NCI-H748 (cell line): ENCODE measurements at regions not wholly inside any gene's neighbourhood (a gene's known extent, or its start where the extent isn't known, plus 50 kb on each side); places are given as distances from the start of the nearest gene placed in this dataset.

ENCODE experiments used
- DNase-seq: peaks from one replicate; lab custom pipeline; 2025; ENCODE audit not compliant: unreplicated experiment; lab: John Stamatoyannopoulos, UW

GRCh38 chr19:30293051-30293785 lies 79.0 kb upstream of the ZNF536 start:
- no peak for DNase-seq

DNA sequence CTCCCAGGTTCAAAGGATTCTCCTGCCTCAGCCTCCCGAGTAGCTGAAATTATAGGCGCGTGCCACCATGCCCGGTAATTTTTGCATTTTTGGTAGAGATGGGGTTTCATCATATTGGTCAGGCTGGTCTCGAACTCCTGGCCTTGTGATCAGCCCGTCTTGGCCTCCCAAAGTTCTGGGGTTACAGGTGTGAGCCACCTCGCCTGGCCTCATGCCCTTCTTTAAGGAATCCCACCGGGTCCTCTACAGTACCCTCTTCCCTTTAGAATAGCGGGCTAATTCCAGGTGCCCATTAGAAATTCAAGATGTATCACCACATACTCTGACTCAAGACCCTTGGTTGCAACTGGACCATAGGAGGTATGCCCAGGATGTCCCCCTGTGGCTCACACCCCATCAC lies 74.2 kb upstream of the ZNF536 start:
- no peak for DNase-seq

DNA sequence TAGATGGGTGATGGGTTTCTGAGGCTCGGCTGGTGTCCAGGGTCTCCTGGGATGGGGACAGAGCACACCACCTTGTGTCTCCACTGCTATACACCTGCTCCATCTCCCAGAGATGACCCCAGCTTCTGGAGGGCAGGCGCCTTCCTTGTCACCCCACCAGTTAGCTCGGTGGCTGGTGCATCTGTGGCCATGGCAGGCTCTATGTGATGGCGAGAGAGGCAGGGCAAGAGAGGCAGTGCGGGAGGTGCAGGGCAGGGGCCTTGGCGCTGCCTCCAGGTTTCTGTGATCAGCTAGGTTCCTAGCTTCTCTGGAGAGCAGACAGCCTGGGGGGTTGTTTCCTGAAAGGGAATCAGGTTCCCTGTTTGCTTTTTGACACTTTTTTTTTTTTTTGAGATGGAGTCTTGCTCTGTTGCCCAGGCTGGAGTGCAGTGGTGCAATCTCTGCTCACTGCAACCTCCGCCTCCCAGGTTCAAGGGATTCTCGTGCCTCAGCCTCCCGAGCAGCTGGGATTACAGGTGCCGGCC lies 69.0 kb upstream of the ZNF536 start:
- DNase-seq, result no peak

GRCh38 chr19:30304540-30304939 lies 67.6 kb upstream of the ZNF536 start:
- no peak for DNase-seq

- no peak for DNase-seq
Measured at GRCh38 chr19:30305346-30306060, 66.7 kb upstream of the ZNF536 start.

DNA sequence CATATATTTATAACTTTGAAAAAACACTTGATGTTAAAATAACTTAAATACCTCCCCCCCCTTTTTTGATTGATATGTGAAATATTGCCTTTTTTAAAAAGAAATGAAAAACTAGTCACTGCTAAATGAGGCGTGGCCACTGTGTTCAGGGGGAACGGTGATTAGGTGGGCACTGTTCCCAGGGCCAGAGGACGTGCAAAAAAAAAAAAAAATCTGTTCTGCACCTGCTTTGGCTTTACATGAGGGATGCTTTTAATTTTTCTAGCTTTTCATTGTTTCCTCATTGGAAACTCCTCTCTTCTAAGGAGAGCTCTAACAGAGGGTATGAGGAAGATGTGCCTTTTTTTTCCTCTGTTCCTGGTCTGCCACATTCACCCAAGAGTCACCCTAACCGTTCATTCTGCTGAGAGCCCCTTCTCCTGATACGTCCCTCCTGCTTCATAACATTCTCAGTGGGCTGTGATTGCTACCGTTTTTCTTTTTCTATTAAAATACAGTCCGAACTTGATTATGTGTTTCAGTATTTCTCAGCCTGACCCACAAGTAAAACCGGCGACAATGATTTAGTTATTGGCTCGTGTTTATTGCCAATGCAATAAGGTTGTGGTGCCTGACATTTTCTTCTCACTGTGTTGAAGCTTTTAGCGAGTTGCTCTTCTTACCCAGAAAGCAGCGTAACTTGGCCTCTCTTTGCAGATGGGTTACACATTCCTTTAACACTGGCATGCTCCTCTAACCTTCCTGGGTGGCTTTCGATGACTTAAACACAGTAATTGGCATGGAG lies 64.8 kb upstream of the ZNF536 start:
- no peak for DNase-seq

GRCh38 chr19:30309176-30309575 lies 63.0 kb upstream of the ZNF536 start:
- no peak for DNase-seq

- no peak for DNase-seq
Measured at GRCh38 chr19:30309905-30310601, 62.1 kb upstream of the ZNF536 start.

GRCh38 chr19:30310602-30311263 lies 61.5 kb upstream of the ZNF536 start:
- DNase-seq, result no peak

DNA sequence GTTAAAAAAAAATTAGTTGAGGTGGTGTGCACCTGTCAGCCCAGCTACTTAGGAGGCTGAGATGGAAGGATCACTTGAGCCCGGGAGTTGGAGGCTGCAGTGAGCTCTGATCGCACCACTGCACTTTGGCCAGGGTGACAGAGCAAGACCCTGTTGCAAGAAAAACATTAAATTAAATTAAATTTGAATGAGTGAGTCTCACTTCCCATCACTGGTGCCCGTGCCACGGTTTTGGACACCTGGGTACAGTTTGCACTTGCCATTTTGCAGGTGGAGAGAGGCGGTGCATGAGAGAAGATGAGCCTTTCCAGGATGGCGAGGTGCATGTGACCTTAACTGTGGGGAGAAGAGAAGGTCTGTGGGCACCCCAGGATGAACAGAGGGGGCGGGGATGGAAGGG lies 60.3 kb upstream of the ZNF536 start:
- DNase-seq, result no peak

DNA sequence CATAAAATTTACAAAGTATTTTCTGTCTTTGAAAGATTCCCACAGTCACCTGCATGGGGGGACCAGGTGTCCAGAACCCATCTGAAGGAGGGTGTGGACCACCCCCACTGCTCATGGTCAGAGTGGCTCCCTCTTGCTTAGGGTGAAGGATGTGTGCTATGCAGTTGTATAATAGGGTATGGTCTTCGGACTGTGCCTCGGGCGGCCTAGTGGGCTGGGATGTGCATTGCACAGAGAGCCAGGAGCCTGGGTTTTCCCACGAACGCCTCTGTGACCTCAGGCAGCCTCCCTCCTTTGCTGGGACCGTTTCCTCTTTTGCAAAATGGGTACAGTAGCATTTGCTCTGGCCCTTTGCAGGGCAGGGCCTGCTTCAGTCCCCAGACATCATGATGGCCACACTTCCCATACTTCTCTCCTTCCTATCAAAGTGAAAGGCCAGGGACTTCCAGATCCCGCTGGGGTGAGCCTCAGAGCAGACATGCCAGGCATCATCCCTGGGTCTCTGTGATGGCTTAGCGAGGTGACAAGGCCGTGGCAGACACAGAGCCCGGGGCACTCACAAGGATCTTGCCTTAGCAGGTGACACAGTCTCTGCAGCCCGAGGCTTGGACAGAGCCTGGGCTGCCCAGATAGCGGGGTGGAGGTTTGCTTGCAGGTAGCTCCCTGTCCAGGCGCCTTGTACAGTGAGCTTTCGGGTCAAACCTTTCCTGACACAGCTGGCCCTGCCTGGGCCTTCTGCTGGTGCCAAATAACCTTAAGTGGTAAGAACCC lies 59.4 kb upstream of the ZNF536 start:
- no peak for DNase-seq

DNA sequence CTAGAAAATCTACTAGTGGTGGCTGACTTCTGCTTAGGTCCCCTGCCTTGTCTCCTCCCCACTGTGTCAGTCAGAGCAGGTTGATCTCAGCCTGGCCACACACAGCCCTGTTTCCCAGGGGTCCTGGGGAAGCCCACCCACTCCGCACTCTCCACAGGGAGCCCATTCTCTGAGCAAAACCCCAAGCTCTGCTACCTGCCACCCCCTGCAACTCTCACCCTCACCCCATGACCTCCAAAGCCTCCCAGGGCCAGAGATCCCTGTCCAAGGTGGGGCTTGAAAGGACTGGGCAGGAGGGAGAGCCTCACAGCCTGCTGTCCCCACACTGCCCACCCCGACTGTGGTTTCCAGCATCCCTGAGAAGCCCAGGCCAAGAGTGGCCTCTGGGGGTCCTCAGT lies 58.8 kb upstream of the ZNF536 start:
- DNase-seq, result no peak

DNA sequence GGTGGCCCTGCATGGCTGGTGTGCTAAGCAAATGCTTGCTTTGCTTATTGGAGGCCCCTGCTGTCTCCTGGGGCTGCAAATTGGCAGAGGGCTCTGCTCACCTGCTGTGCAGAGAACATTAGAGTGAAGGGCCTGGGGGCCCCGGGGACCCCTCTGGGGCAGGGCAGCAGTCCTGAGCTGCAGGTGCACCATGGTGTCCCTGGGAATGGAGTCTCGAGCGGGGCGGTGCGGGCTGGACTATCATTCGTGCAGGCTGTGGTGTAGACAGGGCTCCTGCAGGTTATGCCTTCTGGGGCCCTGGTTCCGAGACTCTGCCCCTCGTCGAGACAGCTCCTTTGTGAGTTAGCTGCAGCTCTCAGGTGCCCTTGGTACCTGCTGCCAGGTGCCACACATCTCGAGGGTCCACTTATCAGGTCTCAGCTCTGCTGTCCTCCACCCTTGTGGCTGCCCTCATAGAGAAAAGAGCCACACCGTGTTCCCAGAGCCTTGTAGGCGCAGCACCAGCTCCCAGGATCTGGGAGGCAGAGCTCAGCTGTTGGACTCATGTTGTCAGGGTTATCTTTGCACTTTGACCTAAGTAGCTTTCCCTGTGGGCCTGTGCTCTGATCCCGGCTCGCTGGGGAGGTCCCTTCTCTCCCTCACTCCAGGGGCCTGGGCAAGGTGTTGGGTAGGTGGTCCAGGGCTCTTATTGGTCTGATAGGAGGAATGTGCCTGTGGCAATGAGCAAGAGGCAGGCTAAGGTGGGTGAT lies 58.0 kb upstream of the ZNF536 start:
- DNase-seq, result no peak

DNA sequence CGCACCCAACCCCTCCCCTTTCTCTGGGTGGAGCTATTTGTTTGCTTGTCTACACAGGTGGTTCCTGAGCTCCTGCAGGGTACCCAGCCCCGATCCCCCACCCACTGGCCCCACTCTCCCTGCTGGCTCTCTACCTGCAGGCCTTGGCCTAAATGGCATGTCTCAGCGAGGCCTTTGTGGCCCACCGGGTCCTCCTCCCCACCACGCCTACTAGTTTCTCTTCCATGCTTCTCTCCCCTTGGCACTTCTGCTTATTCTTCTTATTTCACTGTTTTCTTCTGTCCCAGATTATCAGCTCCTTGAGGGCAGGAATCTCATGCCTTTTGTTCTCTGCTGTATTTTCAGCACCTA lies 57.4 kb upstream of the ZNF536 start:
- no peak for DNase-seq

- no peak for DNase-seq
Measured at GRCh38 chr19:30315159-30315558, 57.0 kb upstream of the ZNF536 start.

- no peak for DNase-seq
Measured at GRCh38 chr19:30316000-30316491, 56.1 kb upstream of the ZNF536 start.

- DNase-seq, result no peak
Measured at GRCh38 chr19:30316560-30317106, 55.6 kb upstream of the ZNF536 start.

GRCh38 chr19:30317403-30317802 lies 54.8 kb upstream of the ZNF536 start:
- DNase-seq, result no peak

- no peak for DNase-seq
Measured at GRCh38 chr19:30318261-30318660, 53.9 kb upstream of the ZNF536 start.
